H1 (cell line): ENCODE measurements at regions not wholly inside any gene's neighbourhood (a gene's known extent, or its start where the extent isn't known, plus 50 kb on each side); places are given as distances from the start of the nearest gene placed in this dataset.

ENCODE experiments used
- CTCF ChIA-PET: fragments of 300-600 bp; sonication (Branson Sonifier 250); formaldehyde crosslinking; loops from one replicate; lab custom pipeline; 2021; ENCODE audit not compliant: partially characterized antibody; lab: Charles Lee
- POLR2A ChIA-PET: fragments of 300-600 bp; sonication (Branson Sonifier 250); formaldehyde crosslinking; loops from one replicate; lab custom pipeline; 2021; ENCODE audit warnings: inconsistent platforms; ENCODE audit not compliant: partially characterized antibody; lab: Charles Lee
- DNase-seq, 2 experiments: peaks; one replicate each; pipeline versions ENCODE4 v3.0.0 to v3.0.0-alpha.2; 2010 to 2022; ENCODE audit warnings: low spot score in 2 of 2, low read depth in 1 of 2, mixed read lengths in 1 of 2
- FAIRE-seq: peaks from 2 replicates; lab custom pipeline; 2011; peaks lifted over from hg19 to GRCh38; lab: Jason Lieb, UNC
- H2AFZ ChIP-seq: 2 replicates; pipeline ENCODE4 v1.8.1; 2012; ENCODE audit warnings: low read length, inconsistent platforms
- H2AK5ac ChIP-seq: 2 replicates; pipeline ENCODE4 v1.6.1; 2013; ENCODE audit warnings: low read depth, low read length
- H2BK120ac ChIP-seq: replicated peaks from 2 replicates; pipeline ENCODE3; 2013; ENCODE audit warnings: low read depth, low read length, inconsistent platforms
- H2BK12ac ChIP-seq: 2 replicates; pipeline ENCODE4 v1.6.1; 2013; ENCODE audit warnings: low read depth, low read length
- H2BK15ac ChIP-seq: 2 replicates; pipeline ENCODE4 v1.6.1; 2013; ENCODE audit warnings: low read length
- H2BK20ac ChIP-seq: 2 replicates; pipeline ENCODE4 v1.6.1; 2013; ENCODE audit warnings: low read length
- H2BK5ac ChIP-seq: 2 replicates; pipeline ENCODE4 v1.6.1; 2013; ENCODE audit warnings: low read depth, low read length
- H3K14ac ChIP-seq: 2 replicates; pipeline ENCODE4 v1.6.1; 2013; ENCODE audit warnings: inconsistent platforms; ENCODE audit not compliant: insufficient read length
- H3K18ac ChIP-seq: 2 replicates; pipeline ENCODE4 v1.6.1; 2013; ENCODE audit warnings: low read length; ENCODE audit errors: extremely low read depth
- H3K23ac ChIP-seq: 2 replicates; pipeline ENCODE4 v1.6.1; 2013; ENCODE audit warnings: inconsistent platforms; ENCODE audit not compliant: insufficient read length
- H3K23me2 ChIP-seq: 2 replicates; pipeline ENCODE4 v1.6.1; 2013; ENCODE audit warnings: low read depth, low read length
- H3K27ac ChIP-seq: 2 replicates; pipeline ENCODE4 v1.6.1; 2011; ENCODE audit warnings: low read depth, low read length, inconsistent platforms
- H3K27me3 ChIP-seq, 4 experiments: replicated peaks in 1 of 4; 1 replicate in 1 of 4; 2 replicates in 3 of 4; pipeline versions ENCODE4 v1.6.1 to v1.8.1; 2011 to 2013; ENCODE audit warnings: low read length in 3 of 4, mild to moderate bottlenecking in 3 of 4, inconsistent platforms in 2 of 4, mixed read lengths in 2 of 4, moderate library complexity in 1 of 4; ENCODE audit not compliant: control insufficient read depth in 3 of 4, insufficient read depth in 3 of 4; ENCODE audit errors: extremely low read depth in 1 of 4
- H3K36me3 ChIP-seq, 4 experiments: 2 replicates each; pipeline versions ENCODE4 v1.6.1 to v1.8.1; 2011 to 2013; ENCODE audit warnings: mild to moderate bottlenecking in 4 of 4, low read length in 3 of 4, moderate library complexity in 2 of 4, control low read depth in 1 of 4, inconsistent platforms in 1 of 4; ENCODE audit not compliant: insufficient read depth in 4 of 4, control insufficient read depth in 2 of 4
- H3K4ac ChIP-seq: replicated peaks from 2 replicates; pipeline ENCODE3; 2013; ENCODE audit warnings: low read length, low read depth, mixed read lengths, inconsistent platforms; ENCODE audit not compliant: insufficient read length
- H3K4me1 ChIP-seq, 4 experiments: replicated peaks in 1 of 4; 1 replicate in 1 of 4; 2 replicates in 3 of 4; pipeline versions ENCODE4 v1.6.1 to v1.8.1; 2011 to 2013; ENCODE audit warnings: low read length in 3 of 4, inconsistent platforms in 2 of 4, mixed read lengths in 1 of 4; ENCODE audit not compliant: insufficient read depth in 4 of 4, control insufficient read depth in 3 of 4
- H3K4me2 ChIP-seq, 2 experiments: 2 replicates each; pipeline versions ENCODE4 v1.6.1 to v1.8.1; 2011 to 2013; ENCODE audit warnings: low read depth in 2 of 2, low read length in 2 of 2, control low read depth in 1 of 2, inconsistent platforms in 1 of 2, mild to moderate bottlenecking in 1 of 2; ENCODE audit not compliant: insufficient read depth in 1 of 2
- H3K4me3 ChIP-seq, 4 experiments: fragments of 200-600, 300-600 bp in 1 of 4; sonication (generic), shearing (Covaris generic), sonication (Bioruptor Twin) in 1 of 4; 2 replicates each; pipeline versions ENCODE4 v1.5.1 to v1.8.1; 2011 to 2016; ENCODE audit warnings: low read length in 4 of 4, low read depth in 3 of 4, control low read depth in 2 of 4, inconsistent platforms in 2 of 4, mild to moderate bottlenecking in 2 of 4, mixed read lengths in 1 of 4, moderate library complexity in 1 of 4; ENCODE audit not compliant: insufficient read depth in 2 of 4; ENCODE audit errors: extremely low read depth in 1 of 4
- H3K56ac ChIP-seq: replicated peaks from 2 replicates; pipeline ENCODE3; 2013; ENCODE audit warnings: low read depth, mild to moderate bottlenecking, mixed read lengths, low read length, inconsistent platforms; ENCODE audit not compliant: insufficient read length
- H3K79me1 ChIP-seq: 2 replicates; pipeline ENCODE4 v1.6.1; 2013; ENCODE audit warnings: low read depth, low read length, control low read depth
- H3K79me2 ChIP-seq, 2 experiments: 2 replicates each; pipeline versions ENCODE4 v1.6.1 to v1.8.1; 2012 to 2013; ENCODE audit warnings: low read length in 2 of 2, mild to moderate bottlenecking in 2 of 2, inconsistent platforms in 1 of 2; ENCODE audit not compliant: insufficient read depth in 2 of 2, control insufficient read depth in 1 of 2
- H3K9ac ChIP-seq, 4 experiments: replicated peaks in 1 of 4; 1 replicate in 1 of 4; 2 replicates in 3 of 4; pipeline versions ENCODE4 v1.6.1 to v1.8.1; 2011 to 2013; ENCODE audit warnings: low read depth in 3 of 4, low read length in 3 of 4, control low read depth in 2 of 4, mild to moderate bottlenecking in 2 of 4, moderate library complexity in 2 of 4, inconsistent platforms in 1 of 4; ENCODE audit errors: extremely low read depth in 1 of 4
- H3K9me3 ChIP-seq, 2 experiments: 2 replicates each; pipeline versions ENCODE4 v1.6.1 to v1.8.1; 2012 to 2013; ENCODE audit warnings: mild to moderate bottlenecking in 2 of 2, moderate library complexity in 2 of 2, control low read depth in 1 of 2, inconsistent platforms in 1 of 2, low read depth in 1 of 2, low read length in 1 of 2, mixed read lengths in 1 of 2; ENCODE audit not compliant: insufficient read depth in 2 of 2
- H4K20me1 ChIP-seq, 2 experiments: replicated peaks in 1 of 2; 2 replicates each; pipeline versions ENCODE3 to v1.8.1; 2011 to 2013; ENCODE audit warnings: inconsistent platforms in 2 of 2, low read length in 2 of 2, mild to moderate bottlenecking in 1 of 2; ENCODE audit not compliant: insufficient read depth in 2 of 2, control insufficient read depth in 1 of 2
- H4K5ac ChIP-seq: 2 replicates; pipeline ENCODE4 v1.6.1; 2013; ENCODE audit warnings: low read length, low read depth, mixed read lengths, inconsistent platforms; ENCODE audit not compliant: insufficient read length
- H4K8ac ChIP-seq: 2 replicates; pipeline ENCODE4 v1.8.0; 2013; ENCODE audit warnings: mild to moderate bottlenecking, moderate library complexity, low read length, inconsistent platforms; ENCODE audit not compliant: insufficient read depth; ENCODE audit errors: extremely low read depth
- H4K91ac ChIP-seq: replicated peaks from 2 replicates; pipeline ENCODE3; 2013; ENCODE audit warnings: low read length, mixed read lengths, inconsistent platforms; ENCODE audit not compliant: insufficient read length
- GTF2F1 ChIP-seq: IDR thresholded peaks from 2 replicates; pipeline ENCODE4 v1.6.1; 2012; ENCODE audit warnings: low read depth, low read length, improper control_type of control experiment, borderline replicate concordance
- NRF1 ChIP-seq: IDR thresholded peaks from 2 replicates; pipeline ENCODE4 v1.6.1; 2011; ENCODE audit warnings: mild to moderate bottlenecking, low read depth, low read length, improper control_type of control experiment
- RFX5 ChIP-seq: IDR thresholded peaks from 2 replicates; pipeline ENCODE4 v1.6.1; 2011; ENCODE audit warnings: low read depth, low read length, improper control_type of control experiment, borderline replicate concordance
- SAP30 ChIP-seq: fragments of 300-600 bp; sonication (generic); IDR thresholded peaks from 2 replicates; pipeline ENCODE4 v1.7.1; 2012; ENCODE audit warnings: low read length, moderate library complexity, mild to moderate bottlenecking, inconsistent platforms; ENCODE audit not compliant: insufficient read depth, insufficient replicate concordance
- SIX5 ChIP-seq: IDR thresholded peaks from 2 replicates; pipeline ENCODE4 v1.6.1; 2011; ENCODE audit warnings: mild to moderate bottlenecking, low read depth, low read length
- SUZ12 ChIP-seq: fragments of 200-600 bp; sonication (generic); IDR thresholded peaks from 2 replicates; pipeline ENCODE4 v1.6.1; 2012; ENCODE audit warnings: mild to moderate bottlenecking, inconsistent platforms, low read length, moderate library complexity, mixed read lengths
- WGBS, 2 experiments: shearing (Covaris generic) in 1 of 2; methylation state at CpG; one replicate each; pipeline versions ENCODE4 v1.1.6 to v1.1.7; 2013 to 2015; ENCODE audit warnings: low lambda C conversion rate in 2 of 2, mixed read lengths in 2 of 2, inconsistent platforms in 1 of 2, low coverage in 1 of 2, missing lambda C conversion rate in 1 of 2; ENCODE audit not compliant: insufficient replicate concordance in 2 of 2, insufficient coverage in 1 of 2, insufficient read length in 1 of 2; ENCODE audit errors: extremely low coverage in 1 of 2, missing lambda C conversion rate in 1 of 2; 5-methylcytosine and 5-hydroxymethylcytosine counted together
- TF ChIP-seq, protein P1 (sequence below): IDR thresholded peaks from 2 replicates; pipeline ENCODE4 v1.6.1; 2012; ENCODE audit warnings: inconsistent platforms

GRCh38 chr3:31254483-31254882, 278.2 kb upstream of the STT3B start:
- ChIA-PET CTCF (interaction anchor here (0.6 kb wide), 1 partner anchor 415 kb away, joined by 3 read pairs; no protein-coding TSS in a partner anchor), POLR2A (no interaction called here)
- Histone ChIP-seq H2BK20ac (no peak overlapping the region), H2BK12ac (no peak overlapping the region), H3K4me3 (no peak overlapping the region), H3K4ac (no peak overlapping the region), H2BK120ac (no peak overlapping the region), H2BK5ac (no peak overlapping the region), H3K4me1 (no peaks in the 10 kb centered on the region), H3K23me2 (no peaks in the 10 kb centered on the region), H3K36me3 (no peaks in the 10 kb centered on the region), H3K14ac (no peak overlapping the region), H3K79me1 (no peaks in the 10 kb centered on the region), H3K23ac (no peak overlapping the region), H2AFZ (no peak overlapping the region), H3K27me3 (no peaks in the 10 kb centered on the region), H4K8ac (no peak overlapping the region), H3K56ac (no peak overlapping the region), H3K4me2 (no peak overlapping the region), H4K5ac (no peak overlapping the region), H3K27ac (no peak overlapping the region), H3K18ac (no peak overlapping the region), H2BK15ac (no peak overlapping the region), H3K9me3 (no peaks in the 10 kb centered on the region; a peak in 1 of 4 replicates), H4K91ac (no peak overlapping the region), H2AK5ac (no peak overlapping the region), H4K20me1 (no peaks in the 10 kb centered on the region), H3K79me2 (no peaks in the 10 kb centered on the region), H3K9ac (no peak overlapping the region)
- DNase-seq (no peak), FAIRE-seq (no peak)
- WGBS, 2 experiments: 88% methylated on average over 3 of the region's 3 CpGs; no CpG with 5 or more reads in 1 of the 2 experiments
- TF ChIP-seq SIX5 (no peak), SAP30 (no peak), RFX5 (no peak), GTF2F1 (no peak), NRF1 (no peak), SUZ12 (no peak)
- TF ChIP-seq, protein P1, sequence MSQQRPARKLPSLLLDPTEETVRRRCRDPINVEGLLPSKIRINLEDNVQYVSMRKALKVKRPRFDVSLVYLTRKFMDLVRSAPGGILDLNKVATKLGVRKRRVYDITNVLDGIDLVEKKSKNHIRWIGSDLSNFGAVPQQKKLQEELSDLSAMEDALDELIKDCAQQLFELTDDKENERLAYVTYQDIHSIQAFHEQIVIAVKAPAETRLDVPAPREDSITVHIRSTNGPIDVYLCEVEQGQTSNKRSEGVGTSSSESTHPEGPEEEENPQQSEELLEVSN: no peak
